AML-193 (cell line): ENCODE measurements at regions not wholly inside any gene's neighbourhood (a gene's known extent, or its start where the extent isn't known, plus 50 kb on each side); places are given as distances from the start of the nearest gene placed in this dataset.
"Not testable (repeated sequence)": the region's sequence is repeated elsewhere in the genome, so short reads cannot be mapped to it uniquely, and the experiment has no call there.

Experiments
- DNase-seq, 2 experiments: peaks; one replicate each; lab custom pipeline; 2025; lab: John Stamatoyannopoulos, UW

DNA sequence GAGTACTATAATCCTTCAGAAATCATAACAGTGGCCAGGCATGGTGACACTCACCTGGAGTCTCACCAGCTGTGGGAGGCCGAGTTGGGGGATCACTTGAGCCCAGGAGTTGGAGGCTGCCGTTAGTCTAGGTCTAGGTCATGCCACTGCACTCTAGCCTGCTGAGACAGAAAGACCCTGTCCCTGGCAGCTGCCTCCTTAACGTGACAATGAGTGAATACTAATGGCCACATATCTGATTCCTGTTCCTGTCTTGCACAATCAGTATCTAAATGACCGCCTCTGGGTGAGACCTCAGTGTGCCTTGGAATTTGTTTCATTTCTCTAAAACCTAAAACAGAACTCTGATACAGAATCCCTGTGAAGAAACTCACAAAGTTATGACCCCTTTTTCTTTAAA is 131.0 kb upstream of the DAB2 start:
- no peak for DNase-seq

DNA sequence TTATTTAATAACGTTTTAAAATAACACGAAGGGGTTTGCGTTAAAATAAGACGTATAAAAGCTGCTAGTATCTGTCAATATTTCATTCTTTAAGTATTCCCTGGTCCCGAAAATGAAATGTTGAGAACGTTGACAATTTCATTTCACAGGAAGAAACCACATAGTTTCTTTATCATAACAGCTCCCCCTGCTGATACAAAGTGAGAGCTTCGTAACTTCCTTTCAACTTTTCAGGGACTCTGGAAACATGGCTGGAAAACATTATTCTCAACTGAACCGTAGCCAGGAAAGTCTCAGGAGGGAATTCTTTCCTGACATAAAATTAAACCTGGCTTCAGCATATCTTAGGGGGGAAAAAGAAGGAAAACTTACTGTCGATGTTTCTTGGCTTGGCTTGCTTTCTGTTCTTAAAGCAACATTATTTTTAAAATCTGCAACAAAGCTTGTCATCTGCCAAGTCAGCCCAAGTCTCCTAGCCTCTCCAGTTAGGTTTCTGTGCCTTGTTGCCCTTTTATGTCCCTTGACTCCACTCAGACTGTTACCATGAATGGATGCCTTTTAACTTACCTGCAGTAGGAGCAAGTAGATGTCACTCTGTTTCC is 122.9 kb upstream of the DAB2 start:
- peak; percentile 48 to 56 for DNase-seq

DNA sequence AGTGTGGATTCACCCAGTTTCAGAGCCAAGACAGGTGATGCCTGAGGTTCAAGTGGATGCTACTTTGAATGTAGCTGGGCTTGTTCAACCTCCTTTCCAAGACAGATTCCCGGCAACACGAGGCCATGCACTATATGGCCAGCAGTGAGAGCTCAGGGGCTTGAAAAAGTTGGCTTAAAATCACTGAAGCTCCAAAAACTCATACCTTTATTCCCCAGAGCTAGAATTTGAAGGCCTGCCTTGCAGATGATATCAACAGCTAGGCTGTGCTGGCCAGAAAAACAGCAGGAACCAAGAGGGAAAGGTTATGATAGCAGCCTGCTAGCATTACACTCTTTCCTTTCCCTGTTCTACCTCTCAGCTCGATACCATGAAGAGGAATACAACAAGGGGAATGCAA is 120.2 kb upstream of the DAB2 start:
- DNase-seq = no peak

DNA sequence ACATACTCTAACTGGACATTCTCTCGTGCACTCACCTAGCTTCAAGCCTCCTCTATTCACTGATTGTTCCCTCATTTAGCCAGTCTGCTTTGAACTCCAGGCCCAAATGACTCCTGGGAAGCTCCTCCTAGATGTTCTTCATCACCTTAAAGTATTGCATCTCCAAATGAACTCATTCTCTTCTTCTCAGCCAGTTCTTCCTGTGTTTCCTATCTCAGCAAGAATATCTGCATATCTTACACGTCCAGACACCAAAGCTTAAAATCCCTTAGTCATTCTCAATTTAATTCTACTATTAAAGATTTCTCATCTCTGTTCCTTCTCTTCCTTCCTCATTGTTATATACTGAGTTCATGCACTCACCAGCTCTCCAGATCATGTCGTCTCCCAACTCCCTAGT is 118.6 kb upstream of the DAB2 start:
- DNase-seq = peak in 1 of 2 experiments; percentile 22

DNA sequence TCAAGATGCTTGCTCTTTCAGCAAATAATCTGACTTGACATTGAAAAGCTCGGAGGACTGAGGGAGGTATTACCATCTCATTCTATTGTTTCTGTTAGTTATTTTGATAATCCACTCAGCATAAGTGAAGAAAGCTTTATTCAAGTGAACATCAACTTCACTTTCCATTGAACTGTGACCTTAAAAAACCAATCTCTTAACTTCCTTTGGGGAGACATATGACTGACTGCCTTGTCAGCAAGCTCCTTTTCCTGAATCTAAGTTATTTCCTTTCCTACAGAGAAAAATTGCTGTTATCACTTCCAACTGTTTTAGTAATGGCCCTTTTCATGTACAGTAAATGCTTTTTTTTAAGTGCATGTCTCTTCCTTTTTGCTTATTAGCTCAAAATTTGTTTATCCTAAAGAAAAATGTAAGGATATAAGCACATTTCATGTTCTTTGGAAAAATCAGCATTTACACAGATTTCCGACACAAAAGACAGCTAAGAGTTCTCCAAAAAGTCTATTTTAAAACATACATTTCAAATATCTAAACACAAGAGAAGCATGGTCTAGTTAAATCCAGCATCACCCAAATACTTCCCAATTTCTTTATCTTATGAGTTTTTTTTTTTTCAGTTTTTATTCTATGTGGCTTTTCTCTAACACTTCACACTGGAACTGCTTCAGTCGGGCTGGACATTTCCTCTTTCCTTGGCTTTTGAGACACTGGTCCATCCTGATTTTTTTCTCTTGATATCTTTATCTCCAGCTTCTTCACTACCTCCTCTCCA is 117.9 kb upstream of the DAB2 start:
- no peak for DNase-seq

DNA sequence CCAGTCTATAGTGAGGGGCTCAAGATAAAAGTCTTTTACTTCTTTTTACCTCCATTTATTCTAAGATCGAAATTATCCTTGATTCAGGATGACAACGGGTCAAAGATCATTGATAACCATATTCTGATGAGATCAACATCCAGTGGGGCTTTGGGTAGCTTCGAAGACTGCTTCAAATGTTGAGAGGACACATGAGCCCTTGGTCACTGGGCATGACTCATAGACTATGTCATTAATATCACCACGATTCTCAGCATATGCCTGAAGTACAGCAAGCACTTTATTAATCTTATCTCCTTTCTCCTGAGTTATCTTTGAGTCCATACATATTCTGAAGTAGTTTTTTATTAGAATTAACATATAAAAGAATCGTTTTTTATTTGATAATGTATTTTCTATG is 117.1 kb upstream of the DAB2 start:
- no peak for DNase-seq

DNA sequence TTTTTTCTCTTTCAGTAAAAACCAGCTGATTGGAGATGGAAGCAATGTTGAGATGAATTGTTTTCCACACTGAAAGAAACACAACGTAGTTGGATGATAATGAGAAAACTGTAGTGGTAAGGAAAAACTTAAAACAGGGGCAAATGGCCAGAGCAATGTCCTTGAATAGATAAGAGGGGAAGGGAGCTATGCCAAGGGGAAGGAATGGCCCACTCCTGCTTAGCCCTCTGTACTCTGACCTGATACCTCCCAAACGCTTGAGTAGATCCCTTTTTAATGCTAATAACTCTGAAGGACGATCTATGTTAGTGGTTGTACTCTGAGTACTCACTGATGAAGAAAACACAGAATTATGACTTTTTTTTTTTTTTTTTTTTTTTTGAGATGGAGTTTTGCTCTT is 114.7 kb upstream of the DAB2 start:
- DNase-seq = no peak

DNA sequence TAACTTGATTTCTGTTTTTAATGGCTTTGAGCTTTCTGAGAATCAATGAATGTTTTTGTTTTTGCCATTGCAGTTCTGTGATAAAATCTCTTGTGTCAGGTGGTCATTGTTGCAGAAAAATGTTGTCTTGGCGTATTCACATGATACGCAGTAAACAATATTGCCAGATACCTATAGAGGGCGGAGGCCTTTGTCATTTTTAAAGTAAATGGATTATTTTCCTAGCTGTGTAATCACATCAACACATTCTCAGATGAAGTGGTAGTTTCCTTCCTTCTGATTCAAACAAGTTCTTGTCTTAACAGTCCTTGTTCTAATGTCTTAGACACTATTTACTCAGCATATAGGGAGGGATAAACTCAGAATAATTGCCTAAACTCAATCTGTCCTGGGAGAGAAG is 109.9 kb upstream of the DAB2 start:
- DNase-seq = no peak

DNA sequence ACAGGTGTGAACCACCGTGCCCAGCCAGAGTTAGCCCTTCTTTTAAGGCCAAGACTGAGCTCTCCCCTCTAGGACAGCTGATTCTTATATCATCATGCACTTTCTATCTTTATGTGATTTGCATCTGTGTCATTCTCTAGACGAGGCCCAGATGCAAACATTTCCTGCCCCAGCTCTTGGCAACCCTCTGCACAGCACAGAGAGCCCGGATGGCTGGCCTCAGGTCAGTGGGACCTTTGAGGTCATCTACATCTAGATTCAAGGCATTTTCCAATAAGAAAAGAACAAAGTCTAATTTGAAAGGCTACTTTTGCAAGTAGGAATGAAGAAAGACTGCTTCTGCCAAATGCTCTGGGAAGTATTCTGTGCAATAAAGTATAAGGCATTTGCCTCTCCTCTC is 109.0 kb upstream of the DAB2 start:
- no peak for DNase-seq

DNA sequence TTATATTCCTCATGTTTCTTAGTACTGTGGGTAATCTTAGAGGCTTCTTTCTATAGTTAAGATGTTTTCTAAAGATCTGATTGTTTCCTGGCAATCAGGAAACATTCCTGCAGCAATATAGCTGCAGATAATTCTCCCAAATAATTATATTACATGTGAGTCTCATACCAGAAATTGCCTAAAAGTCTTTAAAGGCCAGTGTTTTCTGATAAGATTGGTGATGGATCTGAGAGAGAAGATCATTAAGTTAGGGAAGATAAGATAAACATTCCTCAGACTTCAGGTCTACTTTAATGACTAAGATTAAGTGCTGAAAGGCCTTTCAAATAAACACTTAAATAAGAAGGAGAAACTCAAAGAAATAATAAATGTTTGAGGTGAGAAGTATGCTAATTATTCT is 107.7 kb upstream of the DAB2 start:
- no peak for DNase-seq

DNA sequence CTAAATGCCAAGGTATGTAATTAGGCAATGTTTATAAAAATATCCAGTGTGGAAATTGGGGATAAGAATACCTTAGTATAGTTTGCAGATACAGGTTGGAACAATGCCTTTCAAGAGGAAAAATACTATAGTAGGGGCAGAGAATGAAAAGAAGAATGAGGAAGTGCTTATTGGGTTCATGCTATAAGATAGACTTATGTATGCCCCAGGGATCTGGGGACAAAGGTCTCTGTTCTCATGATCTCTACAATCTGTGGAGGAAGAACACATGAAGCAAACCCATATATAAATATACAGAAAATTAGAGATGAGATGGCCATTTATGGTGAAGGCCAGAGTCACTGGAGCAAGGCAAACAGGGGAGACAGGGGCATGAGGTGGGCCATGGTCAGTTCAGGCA is 106.5 kb upstream of the DAB2 start:
- DNase-seq = no peak

DNA sequence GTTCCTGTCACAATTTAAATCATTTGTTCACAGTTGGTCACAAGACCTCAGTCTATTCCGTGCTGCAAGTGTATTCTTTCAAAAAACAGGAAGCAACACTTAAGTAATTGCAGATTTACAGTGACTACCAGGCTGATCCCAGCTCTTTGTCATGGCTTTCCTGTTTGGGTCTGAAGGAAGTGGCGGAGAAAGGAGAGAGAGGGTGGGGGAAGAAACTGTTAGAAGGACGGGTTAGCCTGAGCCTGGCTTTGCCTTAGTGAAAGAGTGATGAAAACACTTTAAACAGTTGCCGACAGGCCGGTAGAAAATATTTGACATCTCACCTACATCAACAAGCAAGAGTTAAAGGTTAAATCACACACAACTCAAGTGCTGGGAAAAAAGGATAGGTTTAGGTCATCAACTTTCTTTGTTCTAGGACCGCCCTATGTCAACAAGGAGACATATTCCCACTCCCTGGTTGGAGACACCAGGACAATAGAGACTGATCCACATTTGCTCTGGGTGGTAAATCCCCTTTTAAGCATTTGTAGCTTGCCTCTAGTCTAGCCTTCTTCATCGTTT is 102.2 kb upstream of the DAB2 start:
- DNase-seq = peak; percentile 65 to 70

DNA sequence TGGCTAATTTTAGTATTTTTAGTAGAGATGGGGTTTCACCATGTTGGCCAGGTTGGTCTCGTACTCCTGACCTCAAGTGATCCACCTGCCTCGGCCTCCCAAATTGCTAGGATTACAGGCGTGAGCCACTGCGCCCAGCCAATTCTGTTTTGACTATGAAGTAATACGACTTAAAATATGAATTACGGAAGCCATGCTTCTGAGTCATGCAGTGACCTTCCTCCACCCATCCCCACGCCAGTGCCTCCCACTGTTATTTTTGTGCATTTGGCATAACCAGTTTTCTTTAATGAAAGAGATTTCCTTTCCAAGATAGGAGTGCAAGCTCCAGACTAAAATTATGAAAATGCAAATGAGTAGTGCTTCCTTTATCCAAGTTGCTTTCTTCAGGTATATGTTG is 101.0 kb upstream of the DAB2 start:
- not testable (repeated sequence) for DNase-seq

DNA sequence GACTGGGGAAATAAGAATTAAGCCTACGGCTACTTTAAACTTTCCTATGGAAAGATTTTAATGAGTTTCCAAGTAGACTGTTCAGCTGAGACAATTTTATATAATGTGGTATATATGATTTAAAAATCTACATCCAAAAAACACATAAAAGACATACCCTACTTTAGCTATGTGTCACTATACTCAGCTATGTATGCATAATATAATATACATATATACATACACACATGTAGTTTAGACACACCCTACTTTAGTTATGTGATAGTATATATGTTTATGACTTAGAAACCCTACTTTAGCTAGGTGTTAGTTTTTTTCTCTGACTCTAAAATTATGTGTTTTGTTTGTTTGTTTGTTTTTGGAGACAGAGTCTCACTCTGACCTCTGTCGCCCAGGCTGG is 100.5 kb upstream of the DAB2 start:
- DNase-seq = no peak

DNA sequence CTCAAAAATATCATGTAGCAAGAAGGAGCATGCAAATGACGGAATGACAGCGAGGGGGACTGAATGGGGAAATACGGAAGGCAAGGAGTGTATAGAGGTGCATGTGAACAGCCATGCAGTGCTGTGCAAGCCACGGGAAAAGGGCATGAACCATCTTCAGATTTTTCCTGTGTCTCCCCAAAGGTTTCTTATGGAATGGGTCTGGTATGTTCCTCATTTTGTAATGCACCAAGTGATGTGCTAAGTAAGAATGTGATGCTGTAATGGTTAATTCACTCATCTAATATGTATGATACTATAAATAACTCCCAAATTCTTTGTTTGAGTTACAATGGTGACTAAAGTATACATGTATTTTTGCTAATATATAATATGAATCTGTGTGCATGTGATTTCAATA is 99.0 kb upstream of the DAB2 start:
- DNase-seq = no peak

DNA sequence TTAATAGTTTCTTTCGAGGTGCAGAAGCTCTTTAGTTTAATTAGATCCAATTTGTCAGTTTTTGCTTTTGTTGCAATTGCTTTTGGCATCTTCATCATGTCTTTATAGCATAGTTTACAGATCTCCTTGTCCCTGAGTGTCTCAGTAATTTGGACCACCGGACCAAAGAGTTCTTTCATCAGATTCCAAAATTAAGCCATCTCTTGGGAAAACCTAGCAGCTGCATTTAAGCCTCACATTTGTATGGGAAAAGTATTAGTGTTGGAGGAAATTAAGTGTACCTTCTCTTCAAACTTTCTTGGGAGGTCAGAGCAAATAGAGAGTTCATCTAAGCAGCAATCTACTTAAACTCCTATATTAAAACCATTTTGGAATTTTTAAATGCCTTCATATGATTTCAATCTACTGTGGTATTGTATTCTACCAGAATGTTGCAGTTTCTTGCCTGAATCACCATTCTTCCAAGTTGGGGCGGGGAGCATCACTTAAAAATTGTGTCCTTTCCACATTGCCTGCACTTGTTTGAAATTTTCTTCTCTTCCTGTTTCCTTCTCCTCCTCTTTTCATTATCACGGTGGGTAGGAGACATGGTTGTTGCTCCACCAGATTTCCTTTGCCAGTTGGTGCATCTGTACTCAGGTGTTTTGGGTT is 97.3 kb upstream of the DAB2 start:
- DNase-seq = no peak

DNA sequence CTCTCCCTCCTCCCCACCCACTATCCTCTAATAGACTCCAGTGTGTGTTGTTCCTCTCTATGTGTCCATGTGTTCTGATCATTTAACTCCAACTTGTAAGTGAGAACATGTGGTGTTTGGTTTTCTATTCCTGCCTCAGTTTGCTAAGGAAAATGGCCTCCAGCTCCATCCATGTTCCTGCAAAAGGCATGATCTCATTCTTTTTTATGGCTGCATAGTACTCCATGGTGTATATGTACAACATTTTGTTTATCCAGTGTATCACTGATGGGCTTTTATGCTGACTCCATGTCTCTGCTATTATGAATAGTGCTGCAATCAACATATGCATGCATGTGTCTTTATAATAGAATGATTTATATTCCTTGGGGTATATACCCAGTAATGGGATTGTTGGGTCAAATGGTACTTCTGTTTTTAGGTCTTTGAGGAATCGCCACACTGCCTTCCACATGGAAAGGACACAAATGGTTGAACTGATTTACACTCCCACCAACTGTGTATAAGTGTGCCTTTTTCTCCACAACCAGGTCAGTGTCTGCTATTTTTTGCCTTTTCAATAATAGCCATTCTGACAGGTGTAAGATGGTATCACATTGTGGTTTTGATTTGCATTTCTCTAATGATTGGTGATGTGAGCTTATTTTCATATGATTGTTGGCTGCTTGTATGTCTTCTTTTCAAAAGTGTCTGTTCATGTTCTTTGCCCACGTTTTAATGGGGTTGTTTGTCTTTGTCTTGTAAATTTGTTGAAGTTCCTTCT is 96.5 kb upstream of the DAB2 start:
- DNase-seq = no peak

DNA sequence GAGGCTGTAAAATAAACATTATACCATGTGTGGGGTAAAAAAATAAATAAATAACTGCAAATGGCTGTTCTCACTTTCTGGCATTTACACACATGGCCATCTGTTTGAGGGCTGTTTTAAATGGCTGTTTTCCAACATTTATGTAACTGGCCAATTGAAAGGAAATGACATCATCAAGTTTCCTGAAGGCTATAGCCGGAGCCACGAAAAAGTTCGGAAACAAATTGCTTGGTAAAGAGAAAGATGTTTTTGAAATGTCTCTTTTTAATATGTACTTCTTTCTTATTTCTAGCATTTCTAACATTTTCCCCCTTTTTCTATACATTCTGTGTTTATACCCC is 95.4 kb upstream of the DAB2 start:
- no peak for DNase-seq

DNA sequence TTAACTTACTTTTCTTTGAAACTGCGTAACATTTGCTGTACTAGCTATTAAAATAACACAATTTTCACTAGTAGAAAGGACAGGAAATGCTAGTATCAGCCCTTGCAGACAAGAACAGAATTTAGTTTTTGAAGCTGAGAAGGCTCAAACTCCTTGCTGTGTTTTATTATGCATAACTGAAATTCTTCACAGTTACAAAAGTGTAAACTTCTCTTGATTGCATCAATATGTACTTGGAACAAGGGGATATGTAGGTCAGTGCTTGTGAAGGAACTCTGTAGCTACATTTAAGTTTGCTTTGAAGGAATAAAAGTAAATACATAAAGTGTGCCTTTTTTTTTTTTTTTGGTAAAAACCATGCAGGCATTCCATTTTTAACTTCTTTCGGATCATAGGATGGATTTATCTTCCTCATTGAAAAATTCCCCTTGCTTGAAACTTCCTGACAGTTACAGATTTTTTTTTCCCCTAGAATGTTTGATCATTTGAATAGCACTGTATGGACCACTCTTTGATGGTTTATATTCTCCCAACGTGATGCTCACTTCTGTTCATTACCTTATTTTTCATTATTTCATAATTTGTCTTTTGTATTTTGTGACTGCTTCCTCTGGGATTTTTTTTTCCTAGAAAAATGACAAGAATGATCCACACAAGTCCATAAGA is 94.9 kb upstream of the DAB2 start:
- no peak for DNase-seq

DNA sequence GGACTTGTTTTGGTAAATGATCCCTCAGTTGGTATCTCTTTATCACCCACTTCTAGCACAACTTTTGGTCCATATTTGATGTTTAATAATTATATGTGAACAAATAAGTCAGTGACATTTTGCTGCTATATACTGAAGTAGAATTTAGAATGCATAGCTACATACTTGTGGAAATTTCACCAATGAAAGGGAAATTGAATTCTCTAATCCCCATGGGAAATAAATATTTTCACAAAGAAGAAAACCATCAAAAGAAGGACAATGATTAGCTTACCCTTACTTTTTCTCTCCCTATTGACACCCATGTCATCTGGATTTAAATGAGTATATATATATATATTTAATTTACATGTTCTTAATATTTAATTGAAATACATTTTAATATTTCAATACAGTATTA is 94.3 kb upstream of the DAB2 start:
- no peak for DNase-seq

DNA sequence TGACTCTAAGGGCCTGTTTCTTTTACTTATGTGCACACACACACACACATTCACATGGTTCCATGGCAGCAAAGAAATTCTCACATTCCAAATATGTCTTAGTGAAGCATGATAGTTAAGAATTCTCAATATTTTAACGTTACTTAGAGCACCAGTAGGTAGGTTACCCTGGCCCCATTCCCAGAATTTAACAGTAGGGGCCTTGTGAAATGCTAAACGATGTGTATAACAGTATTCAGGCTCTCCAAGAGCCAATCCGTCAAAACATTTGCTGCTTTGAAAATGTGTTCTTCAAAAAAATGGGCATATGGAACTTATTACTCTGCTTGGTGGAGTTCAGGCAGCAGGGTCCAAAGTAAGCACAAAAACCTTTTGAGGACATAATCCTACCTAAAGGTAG is 93.7 kb upstream of the DAB2 start:
- DNase-seq = no peak

DNA sequence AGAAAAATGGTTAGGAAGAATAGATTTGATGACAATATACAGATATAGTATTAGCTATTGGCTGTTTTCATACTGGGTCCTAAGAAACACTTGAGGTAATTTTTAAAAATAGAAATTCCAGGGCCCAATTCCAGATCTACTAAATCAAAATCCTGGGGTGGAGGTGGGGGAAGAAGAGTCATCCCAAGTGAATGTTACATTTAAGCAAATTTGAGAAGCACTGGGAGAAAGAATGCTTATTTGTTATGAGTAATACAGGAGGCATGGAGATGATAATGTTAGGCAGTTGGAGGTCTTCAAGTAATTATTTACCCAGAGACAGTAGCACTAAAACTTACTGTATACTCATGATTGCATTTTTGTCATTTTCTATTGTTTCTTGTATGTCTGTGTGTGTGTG is 93.0 kb upstream of the DAB2 start:
- DNase-seq = no peak
